Ovary (tissue), 3 donors: ENCODE measurements at regions not wholly inside any gene's neighbourhood (a gene's known extent, or its start where the extent isn't known, plus 50 kb on each side); places are given as distances from the start of the nearest gene placed in this dataset.
"Not testable (repeated sequence)": the region's sequence is repeated elsewhere in the genome, so short reads cannot be mapped to it uniquely, and the experiment has no call there.

Experiments
- CTCF ChIP-seq, 3 donors: fragments of 450-650 bp in 2 of 3; fragments of 200-600 bp in 1 of 3; IDR thresholded peaks; one replicate each; pipeline versions ENCODE4 v1.5.1 to v1.8.0; 2016 to 2022; ENCODE audit warnings: antibody characterized with exemption in 3 of 3, mild to moderate bottlenecking in 1 of 3
- POLR2A ChIP-seq: fragments of 450-650 bp; IDR thresholded peaks from one replicate; pipeline ENCODE4 v1.6.1; 2017; ENCODE audit warnings: antibody characterized with exemption, mild to moderate bottlenecking, moderate library complexity
- donor health status: DM: no; HTN: no; CAD: no.

- TF ChIP-seq CTCF (IDR thresholded peaks at IDR 0.05); POLR2A: not testable (repeated sequence)
Measured at GRCh38 chr4:147112196-147112595, 166.5 kb upstream of the TTC29 start.
